A549 (cell line): ENCODE measurements at regions not wholly inside any gene's neighbourhood (a gene's known extent, or its start where the extent isn't known, plus 50 kb on each side); places are given as distances from the start of the nearest gene placed in this dataset.

Experiments
- CEBPB ChIP-seq, 2 experiments: fragments of >200 bp in 1 of 2; sonication (Bioruptor Twin) in 1 of 2; formaldehyde crosslinking in 1 of 2; IDR thresholded peaks; 2 replicates each; pipeline ENCODE4 v1.6.1; 2012 to 2016
- EHMT2 ChIP-seq: fragments of 200-600 bp; sonication (generic); IDR thresholded peaks from 2 replicates; pipeline ENCODE4 v1.6.1; 2016; ENCODE audit warnings: antibody characterized with exemption, low read depth, mild to moderate bottlenecking, moderate library complexity
- MAFK ChIP-seq: fragments of 450-650 bp; IDR thresholded peaks from 2 replicates; pipeline ENCODE4 v1.6.1; 2014; ENCODE audit not compliant: partially characterized antibody
- NR3C1 ChIP-seq: fragments of >200 bp; sonication (Bioruptor Twin); formaldehyde crosslinking; IDR thresholded peaks from 3 replicates; pipeline ENCODE4 v1.6.1; 2017
- POLR2A ChIP-seq: IDR thresholded peaks from 2 replicates; pipeline ENCODE4 v1.6.1; 2012; ENCODE audit warnings: mild to moderate bottlenecking, low read length
- TF ChIP-seq, protein P1 (sequence below): fragments of >200 bp; sonication (Bioruptor Twin); formaldehyde crosslinking; IDR thresholded peaks from 3 replicates; pipeline ENCODE4 v1.5.1; 2016
- TF ChIP-seq, protein P2 (sequence below): fragments of 450-650 bp; IDR thresholded peaks from 2 replicates; pipeline ENCODE4 v1.6.1; 2014; ENCODE audit warnings: antibody characterized with exemption
- TF ChIP-seq, protein P3 (sequence below): fragments of 200-600 bp; sonication (generic); IDR thresholded peaks from 2 replicates; pipeline ENCODE4 v1.6.1; 2016; ENCODE audit warnings: antibody characterized with exemption, mild to moderate bottlenecking, moderate library complexity
- TF ChIP-seq, protein P4 (sequence below): IDR thresholded peaks from 2 replicates; pipeline ENCODE4 v1.6.1; 2012

DNA sequence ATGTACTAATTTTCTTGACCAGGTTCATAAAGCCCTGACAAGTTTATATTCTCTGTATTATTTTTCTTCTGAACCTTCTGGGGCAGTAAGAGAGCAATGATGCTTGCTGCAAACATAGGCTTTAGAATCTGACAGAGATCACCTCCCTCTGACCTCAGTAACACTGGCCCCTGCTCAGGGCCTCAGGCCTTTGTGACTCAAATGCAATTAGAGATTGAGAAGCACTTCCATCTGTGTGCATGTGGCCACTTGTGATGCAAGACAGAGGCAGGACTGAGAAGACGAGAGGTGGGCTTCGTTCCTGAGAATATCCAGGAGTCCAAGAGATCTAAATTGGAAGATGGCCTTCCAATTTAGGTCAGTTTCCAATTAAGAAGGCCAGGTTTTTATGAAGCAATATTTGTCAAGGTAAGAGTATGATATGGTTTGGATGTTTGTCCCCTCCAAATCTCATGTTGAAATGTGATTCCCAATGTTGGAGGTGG, 82.8 kb upstream of the VEGFC start:
- TF ChIP-seq CEBPB (IDR thresholded peaks at IDR 0.05) (no peak), EHMT2 (no peak), POLR2A (no peak), MAFK (no peak), NR3C1 (no peak)
- TF ChIP-seq, protein P1, sequence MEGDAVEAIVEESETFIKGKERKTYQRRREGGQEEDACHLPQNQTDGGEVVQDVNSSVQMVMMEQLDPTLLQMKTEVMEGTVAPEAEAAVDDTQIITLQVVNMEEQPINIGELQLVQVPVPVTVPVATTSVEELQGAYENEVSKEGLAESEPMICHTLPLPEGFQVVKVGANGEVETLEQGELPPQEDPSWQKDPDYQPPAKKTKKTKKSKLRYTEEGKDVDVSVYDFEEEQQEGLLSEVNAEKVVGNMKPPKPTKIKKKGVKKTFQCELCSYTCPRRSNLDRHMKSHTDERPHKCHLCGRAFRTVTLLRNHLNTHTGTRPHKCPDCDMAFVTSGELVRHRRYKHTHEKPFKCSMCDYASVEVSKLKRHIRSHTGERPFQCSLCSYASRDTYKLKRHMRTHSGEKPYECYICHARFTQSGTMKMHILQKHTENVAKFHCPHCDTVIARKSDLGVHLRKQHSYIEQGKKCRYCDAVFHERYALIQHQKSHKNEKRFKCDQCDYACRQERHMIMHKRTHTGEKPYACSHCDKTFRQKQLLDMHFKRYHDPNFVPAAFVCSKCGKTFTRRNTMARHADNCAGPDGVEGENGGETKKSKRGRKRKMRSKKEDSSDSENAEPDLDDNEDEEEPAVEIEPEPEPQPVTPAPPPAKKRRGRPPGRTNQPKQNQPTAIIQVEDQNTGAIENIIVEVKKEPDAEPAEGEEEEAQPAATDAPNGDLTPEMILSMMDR: no peak
- TF ChIP-seq, protein P2, sequence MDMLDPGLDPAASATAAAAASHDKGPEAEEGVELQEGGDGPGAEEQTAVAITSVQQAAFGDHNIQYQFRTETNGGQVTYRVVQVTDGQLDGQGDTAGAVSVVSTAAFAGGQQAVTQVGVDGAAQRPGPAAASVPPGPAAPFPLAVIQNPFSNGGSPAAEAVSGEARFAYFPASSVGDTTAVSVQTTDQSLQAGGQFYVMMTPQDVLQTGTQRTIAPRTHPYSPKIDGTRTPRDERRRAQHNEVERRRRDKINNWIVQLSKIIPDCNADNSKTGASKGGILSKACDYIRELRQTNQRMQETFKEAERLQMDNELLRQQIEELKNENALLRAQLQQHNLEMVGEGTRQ: no peak
- TF ChIP-seq, protein P3, sequence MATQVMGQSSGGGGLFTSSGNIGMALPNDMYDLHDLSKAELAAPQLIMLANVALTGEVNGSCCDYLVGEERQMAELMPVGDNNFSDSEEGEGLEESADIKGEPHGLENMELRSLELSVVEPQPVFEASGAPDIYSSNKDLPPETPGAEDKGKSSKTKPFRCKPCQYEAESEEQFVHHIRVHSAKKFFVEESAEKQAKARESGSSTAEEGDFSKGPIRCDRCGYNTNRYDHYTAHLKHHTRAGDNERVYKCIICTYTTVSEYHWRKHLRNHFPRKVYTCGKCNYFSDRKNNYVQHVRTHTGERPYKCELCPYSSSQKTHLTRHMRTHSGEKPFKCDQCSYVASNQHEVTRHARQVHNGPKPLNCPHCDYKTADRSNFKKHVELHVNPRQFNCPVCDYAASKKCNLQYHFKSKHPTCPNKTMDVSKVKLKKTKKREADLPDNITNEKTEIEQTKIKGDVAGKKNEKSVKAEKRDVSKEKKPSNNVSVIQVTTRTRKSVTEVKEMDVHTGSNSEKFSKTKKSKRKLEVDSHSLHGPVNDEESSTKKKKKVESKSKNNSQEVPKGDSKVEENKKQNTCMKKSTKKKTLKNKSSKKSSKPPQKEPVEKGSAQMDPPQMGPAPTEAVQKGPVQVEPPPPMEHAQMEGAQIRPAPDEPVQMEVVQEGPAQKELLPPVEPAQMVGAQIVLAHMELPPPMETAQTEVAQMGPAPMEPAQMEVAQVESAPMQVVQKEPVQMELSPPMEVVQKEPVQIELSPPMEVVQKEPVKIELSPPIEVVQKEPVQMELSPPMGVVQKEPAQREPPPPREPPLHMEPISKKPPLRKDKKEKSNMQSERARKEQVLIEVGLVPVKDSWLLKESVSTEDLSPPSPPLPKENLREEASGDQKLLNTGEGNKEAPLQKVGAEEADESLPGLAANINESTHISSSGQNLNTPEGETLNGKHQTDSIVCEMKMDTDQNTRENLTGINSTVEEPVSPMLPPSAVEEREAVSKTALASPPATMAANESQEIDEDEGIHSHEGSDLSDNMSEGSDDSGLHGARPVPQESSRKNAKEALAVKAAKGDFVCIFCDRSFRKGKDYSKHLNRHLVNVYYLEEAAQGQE: no peak
- TF ChIP-seq, protein P4, sequence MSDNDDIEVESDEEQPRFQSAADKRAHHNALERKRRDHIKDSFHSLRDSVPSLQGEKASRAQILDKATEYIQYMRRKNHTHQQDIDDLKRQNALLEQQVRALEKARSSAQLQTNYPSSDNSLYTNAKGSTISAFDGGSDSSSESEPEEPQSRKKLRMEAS: no peak
